GM12873 (cell line): ENCODE measurements at regions not wholly inside any gene's neighbourhood (a gene's known extent, or its start where the extent isn't known, plus 50 kb on each side); places are given as distances from the start of the nearest gene placed in this dataset.

Source experiments
- TF ChIP-seq, protein P1 (sequence below): IDR thresholded peaks from 2 replicates; pipeline ENCODE4 v1.5.1; 2012; ENCODE audit warnings: low read depth, mild to moderate bottlenecking, moderate library complexity, low read length, control low read depth; ENCODE audit not compliant: insufficient read depth; ENCODE audit errors: missing control alignments

GRCh38 chr5:5798462-5798861 is 376.0 kb downstream of the ICE1 start:
- TF ChIP-seq, protein P1, sequence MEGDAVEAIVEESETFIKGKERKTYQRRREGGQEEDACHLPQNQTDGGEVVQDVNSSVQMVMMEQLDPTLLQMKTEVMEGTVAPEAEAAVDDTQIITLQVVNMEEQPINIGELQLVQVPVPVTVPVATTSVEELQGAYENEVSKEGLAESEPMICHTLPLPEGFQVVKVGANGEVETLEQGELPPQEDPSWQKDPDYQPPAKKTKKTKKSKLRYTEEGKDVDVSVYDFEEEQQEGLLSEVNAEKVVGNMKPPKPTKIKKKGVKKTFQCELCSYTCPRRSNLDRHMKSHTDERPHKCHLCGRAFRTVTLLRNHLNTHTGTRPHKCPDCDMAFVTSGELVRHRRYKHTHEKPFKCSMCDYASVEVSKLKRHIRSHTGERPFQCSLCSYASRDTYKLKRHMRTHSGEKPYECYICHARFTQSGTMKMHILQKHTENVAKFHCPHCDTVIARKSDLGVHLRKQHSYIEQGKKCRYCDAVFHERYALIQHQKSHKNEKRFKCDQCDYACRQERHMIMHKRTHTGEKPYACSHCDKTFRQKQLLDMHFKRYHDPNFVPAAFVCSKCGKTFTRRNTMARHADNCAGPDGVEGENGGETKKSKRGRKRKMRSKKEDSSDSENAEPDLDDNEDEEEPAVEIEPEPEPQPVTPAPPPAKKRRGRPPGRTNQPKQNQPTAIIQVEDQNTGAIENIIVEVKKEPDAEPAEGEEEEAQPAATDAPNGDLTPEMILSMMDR: no peak

DNA sequence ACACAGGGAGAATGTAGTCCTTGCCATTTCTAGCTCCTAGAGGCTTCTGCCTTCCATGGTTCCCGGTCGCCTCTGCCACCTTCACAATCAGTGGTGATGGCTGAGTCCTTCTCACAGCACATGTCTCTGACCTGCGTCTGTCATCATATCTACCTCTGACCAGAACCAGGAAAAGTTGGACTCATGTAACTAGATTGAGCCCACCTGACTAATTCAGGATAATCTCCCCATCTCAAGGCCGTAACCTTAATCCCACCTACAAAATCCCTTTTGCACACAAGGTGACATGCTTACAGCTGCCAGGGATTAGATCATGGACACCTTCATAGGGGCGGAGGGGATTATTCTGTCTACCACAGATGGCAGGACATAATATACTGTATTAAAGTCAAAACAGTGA is 375.6 kb downstream of the ICE1 start:
- TF ChIP-seq, protein P1: no peak

DNA sequence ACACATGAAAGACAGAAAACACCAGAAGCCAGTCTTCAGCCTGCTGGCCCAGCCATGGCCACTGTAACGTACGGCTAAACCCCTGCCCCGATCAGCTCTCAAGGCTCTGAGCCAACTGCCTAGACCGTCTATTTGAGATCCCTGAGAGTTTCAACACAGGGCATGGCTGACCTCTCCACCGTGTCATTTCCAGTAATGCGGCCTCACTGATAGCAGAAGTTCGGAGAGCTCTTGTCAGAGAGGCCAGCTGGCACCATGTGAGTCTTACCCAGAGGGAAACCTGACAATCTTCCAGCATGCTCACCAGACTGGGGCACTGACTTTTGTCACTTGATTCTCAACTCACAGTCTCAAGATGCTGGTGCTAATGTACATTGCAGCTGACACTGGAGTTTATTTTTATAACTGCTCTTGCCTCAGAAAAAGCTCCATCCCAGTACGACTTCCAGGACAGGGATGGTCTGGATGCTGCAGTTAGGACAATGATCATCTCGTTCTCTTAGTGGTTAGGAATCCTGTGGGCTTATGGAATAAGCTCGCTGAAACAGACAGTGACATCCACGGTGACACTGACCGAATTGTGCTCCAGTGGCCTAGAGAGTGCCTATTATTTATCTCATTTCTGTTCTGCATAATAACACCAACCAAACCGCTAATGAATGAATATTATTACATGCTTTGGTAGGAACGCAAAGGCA is 372.7 kb downstream of the ICE1 start:
- TF ChIP-seq, protein P1: no peak

DNA sequence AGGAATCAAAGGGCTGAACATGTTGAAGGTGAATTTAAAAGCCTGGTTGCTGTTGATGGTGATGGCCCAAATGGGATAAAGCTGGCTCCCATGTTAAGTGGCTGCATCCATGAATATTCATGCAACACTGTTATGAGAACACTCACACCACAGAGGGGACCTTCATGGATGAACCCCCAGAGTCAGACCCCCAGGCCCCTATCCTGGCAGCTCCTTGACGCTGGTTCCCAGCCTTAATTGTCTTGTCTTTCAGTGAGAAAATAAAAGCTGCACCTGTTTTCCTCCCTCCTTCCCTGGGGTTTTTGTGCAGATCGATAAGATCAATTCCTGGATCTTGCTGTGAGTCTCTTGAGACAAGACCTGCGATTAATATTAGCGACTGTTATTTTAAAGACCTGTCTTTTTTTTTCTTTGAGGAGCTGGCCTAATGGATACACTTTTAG is 371.7 kb downstream of the ICE1 start:
- TF ChIP-seq, protein P1: no peak

- TF ChIP-seq, protein P1: no peak
Observed at GRCh38 chr5:5793242-5794117, 371.0 kb downstream of the ICE1 start.

DNA sequence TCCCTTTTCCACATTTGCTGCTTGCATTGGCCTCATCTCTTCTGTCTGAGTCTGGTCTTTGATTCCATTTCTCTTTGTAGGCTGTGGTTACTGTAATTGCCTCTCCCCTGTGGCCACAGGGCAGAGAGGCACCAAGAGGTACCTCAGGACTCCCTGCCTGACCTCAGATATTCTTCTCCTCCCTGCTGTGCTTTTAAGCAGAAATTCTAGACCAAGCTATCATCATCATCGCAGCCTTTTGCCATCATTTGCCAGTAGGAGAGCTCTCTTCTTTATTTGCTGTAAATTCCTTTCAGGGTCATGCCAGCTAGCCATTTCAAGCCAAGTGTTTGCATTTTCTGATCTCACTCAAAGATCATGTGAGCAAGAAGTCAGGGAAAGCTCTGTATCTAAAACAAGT is 369.6 kb downstream of the ICE1 start:
- TF ChIP-seq, protein P1: no peak

- TF ChIP-seq, protein P1: no peak
Observed at GRCh38 chr5:5788793-5789192, 366.3 kb downstream of the ICE1 start.
